ENCODE measurements at regions not wholly inside any gene's neighbourhood (a gene's known extent, or its start where the extent isn't known, plus 50 kb on each side); places are given as distances from the start of the nearest gene placed in this dataset.
"Not testable (repeated sequence)": the region's sequence is repeated elsewhere in the genome, so short reads cannot be mapped to it uniquely, and the experiment has no call there.

GRCh38 chr4:27123123-27123768 is 262.6 kb downstream of the STIM2 start:
- no peaks in the 10 kb centered on the region for H3K9me2 ChIP-seq
- H3K36me3 ChIP-seq (replicated peaks in 1 of 2; ENCODE audit: control insufficient read depth in 1 of 2, insufficient read depth in 2 of 2, low read length in 1 of 2) = no peaks in the 10 kb centered on the region
- H3K4me3 ChIP-seq (ENCODE audit: low read depth in 2 of 2, low read length in 1 of 2) = no peak overlapping the region
- ChIA-PET POLR2A (no interaction called here), CTCF (interaction anchor here (1.1 kb wide), 1 partner anchor 75 kb away, joined by 3 read pairs; no protein-coding TSS in a partner anchor)
- H2AFZ ChIP-seq (ENCODE audit: low read depth) = no peak overlapping the region
- H4K20me1 ChIP-seq (ENCODE audit: insufficient read depth) = no peaks in the 10 kb centered on the region
- no peak for TF ChIP-seq POLR2AphosphoS5 (IDR thresholded peaks at IDR 0.05; ENCODE audit: low read depth, low read length)
- no peak for TF ChIP-seq YY1 (IDR thresholded peaks at IDR 0.05; ENCODE audit: low read depth)
- no peaks in the 10 kb centered on the region; the same call in 1 of the 2 replicates for H3K27me3 ChIP-seq (ENCODE audit: insufficient read depth)
- no peaks in the 10 kb centered on the region for H3K79me2 ChIP-seq (ENCODE audit: insufficient read depth)
- no peak overlapping the region for H3K27ac ChIP-seq (ENCODE audit: low read depth in 2 of 2, low read length in 1 of 2)
- no peaks in the 10 kb centered on the region for H3K9me3 ChIP-seq
- 0% methylated on average over 3 of the region's 3 CpGs for WGBS (ENCODE audit: low lambda C conversion rate)
- no peaks in the 10 kb centered on the region for H3F3A ChIP-seq (replicated peaks; ENCODE audit: insufficient read depth)
- no peak overlapping the region for H3K4me2 ChIP-seq
- no peak for DNase-seq
- H3K9ac ChIP-seq = no peak overlapping the region
- H3K4me1 ChIP-seq (ENCODE audit: control insufficient read depth in 1 of 2, insufficient read depth in 2 of 2, low read depth in 1 of 2, low read length in 1 of 2) = no peaks in the 10 kb centered on the region

- no peak for DNase-seq
- no peak for TF ChIP-seq FOSL2 (IDR thresholded peaks at IDR 0.05; ENCODE audit: borderline replicate concordance, low read depth)
- TF ChIP-seq FOXM1 (IDR thresholded peaks at IDR 0.05; ENCODE audit: low read depth) = no peak
- TF ChIP-seq TCF12 (IDR thresholded peaks at IDR 0.05) = no peak
- Histone ChIP-seq H3K4me2 (no peak overlapping the region), H4K20me1 (ENCODE audit: insufficient read depth) (no peaks in the 10 kb centered on the region), H3K79me2 (ENCODE audit: insufficient read depth) (no peaks in the 10 kb centered on the region), H3K36me3 (replicated peaks in 1 of 2; ENCODE audit: control insufficient read depth in 1 of 2, insufficient read depth in 2 of 2, low read length in 1 of 2) (no peaks in the 10 kb centered on the region), H3F3A (replicated peaks; ENCODE audit: insufficient read depth) (no peaks in the 10 kb centered on the region), H3K9me2 (no peaks in the 10 kb centered on the region), H3K9ac (no peak overlapping the region), H3K4me3 (ENCODE audit: low read depth in 2 of 2, low read length in 1 of 2) (no peak overlapping the region), H3K9me3 (no peaks in the 10 kb centered on the region), H3K27ac (ENCODE audit: low read depth in 2 of 2, low read length in 1 of 2) (no peak overlapping the region), H3K27me3 (ENCODE audit: insufficient read depth) (no peaks in the 10 kb centered on the region; the same call in 1 of the 2 replicates), H3K4me1 (ENCODE audit: control insufficient read depth in 1 of 2, insufficient read depth in 2 of 2, low read depth in 1 of 2, low read length in 1 of 2) (no peaks in the 10 kb centered on the region), H2AFZ (ENCODE audit: low read depth) (no peak overlapping the region)
- POLR2A ChIA-PET = no interaction called here
- CTCF ChIA-PET = interaction anchor here (1.1 kb wide), 1 partner anchor 75 kb away, joined by 3 read pairs; no protein-coding TSS in a partner anchor
Measured at GRCh38 chr4:27123769-27124124, 263.1 kb downstream of the STIM2 start.

GRCh38 chr4:27126895-27127294 is 266.3 kb downstream of the STIM2 start:
- H2AFZ ChIP-seq (ENCODE audit: low read depth); POLR2A ChIA-PET; CTCF ChIA-PET; H3K27me3 ChIP-seq (ENCODE audit: insufficient read depth); H3K9me2 ChIP-seq; H4K20me1 ChIP-seq (ENCODE audit: insufficient read depth); H3K4me2 ChIP-seq; H3K4me1 ChIP-seq (ENCODE audit: control insufficient read depth in 1 of 2, insufficient read depth in 2 of 2, low read depth in 1 of 2, low read length in 1 of 2); H3K27ac ChIP-seq (ENCODE audit: low read depth in 2 of 2, low read length in 1 of 2); H3K9ac ChIP-seq; H3K9me3 ChIP-seq; DNase-seq; H3K4me3 ChIP-seq (ENCODE audit: low read depth in 2 of 2, low read length in 1 of 2); H3K79me2 ChIP-seq (ENCODE audit: insufficient read depth); H3F3A ChIP-seq (replicated peaks; ENCODE audit: insufficient read depth); H3K36me3 ChIP-seq (replicated peaks in 1 of 2; ENCODE audit: control insufficient read depth in 1 of 2, insufficient read depth in 2 of 2, low read length in 1 of 2): not testable (repeated sequence)
- WGBS (ENCODE audit: low lambda C conversion rate) = 10% methylated on average over 4 of the region's 4 CpGs

GRCh38 chr4:27128443-27128842 is 267.8 kb downstream of the STIM2 start:
- H3K9me2 ChIP-seq = no peaks in the 10 kb centered on the region
- H3K36me3 ChIP-seq (replicated peaks in 1 of 2; ENCODE audit: control insufficient read depth in 1 of 2, insufficient read depth in 2 of 2, low read length in 1 of 2) = no peaks in the 10 kb centered on the region
- H4K20me1 ChIP-seq (ENCODE audit: insufficient read depth) = no peaks in the 10 kb centered on the region
- H3K4me3 ChIP-seq (ENCODE audit: low read depth in 2 of 2, low read length in 1 of 2) = no peak overlapping the region
- CTCF ChIA-PET = interaction anchor here (0.5 kb wide), 1 partner anchor 80 kb away, joined by 4 read pairs; no protein-coding TSS in a partner anchor
- POLR2A ChIA-PET = no interaction called here
- H3K9me3 ChIP-seq = no peaks in the 10 kb centered on the region
- H2AFZ ChIP-seq (ENCODE audit: low read depth) = no peak overlapping the region
- no peak overlapping the region for H3K4me2 ChIP-seq
- H3F3A ChIP-seq (replicated peaks; ENCODE audit: insufficient read depth) = no peaks in the 10 kb centered on the region
- no peak overlapping the region for H3K27ac ChIP-seq (ENCODE audit: low read depth in 2 of 2, low read length in 1 of 2)
- no peak for DNase-seq
- WGBS (ENCODE audit: low lambda C conversion rate) = 5% methylated on average over 5 of the region's 5 CpGs
- no peaks in the 10 kb centered on the region for H3K4me1 ChIP-seq (ENCODE audit: control insufficient read depth in 1 of 2, insufficient read depth in 2 of 2, low read depth in 1 of 2, low read length in 1 of 2)
- no peaks in the 10 kb centered on the region for H3K79me2 ChIP-seq (ENCODE audit: insufficient read depth)
- no peak overlapping the region for H3K9ac ChIP-seq
- TF ChIP-seq POLR2AphosphoS5 (IDR thresholded peaks at IDR 0.05; ENCODE audit: low read depth, low read length) (no peak), FOXM1 (IDR thresholded peaks at IDR 0.05; ENCODE audit: low read depth) (no peak), TCF12 (IDR thresholded peaks at IDR 0.05) (no peak), FOXJ3 (CRISPR knock-in tag; IDR thresholded peaks at IDR 0.05) (no peak), USF1 (IDR thresholded peaks at IDR 0.05; ENCODE audit: borderline replicate concordance, low read depth) (no peak), SIN3A (IDR thresholded peaks at IDR 0.05; ENCODE audit: borderline replicate concordance, low read depth, low read length) (no peak)
- no peaks in the 10 kb centered on the region; the same call in 1 of the 2 replicates for H3K27me3 ChIP-seq (ENCODE audit: insufficient read depth)

Measured in SK-N-SH (cell line).